ENCODE measurements at regions not wholly inside any gene's neighbourhood (a gene's known extent, or its start where the extent isn't known, plus 50 kb on each side); places are given as distances from the start of the nearest gene placed in this dataset.

DNA sequence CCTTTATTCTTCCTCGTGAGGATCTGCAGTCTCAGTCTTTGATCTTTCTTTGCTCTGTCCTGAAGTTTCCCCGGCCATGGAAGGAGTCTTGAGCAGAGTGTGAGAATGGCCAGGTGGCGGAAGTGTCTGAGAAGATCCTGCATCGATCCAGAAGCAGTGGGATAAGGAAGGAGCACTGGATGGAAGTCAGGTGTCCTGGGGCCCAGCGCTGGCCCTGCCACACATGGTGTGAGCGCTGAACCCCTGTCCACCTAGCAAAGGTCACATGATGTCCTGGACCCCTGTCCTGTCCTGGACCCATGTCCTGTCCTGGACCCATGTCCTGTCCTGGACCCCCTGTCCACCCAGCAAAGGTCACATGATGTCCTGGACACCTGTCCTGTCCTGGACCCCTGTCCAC lies 111.8 kb upstream of the MED13L start:
- H3K9me3 ChIP-seq (ENCODE audit: control insufficient read depth, insufficient read depth, low read length) = peaks cover 9% of the 10 kb centered on the region; the same call in 1 of the 2 replicates
- TF ChIP-seq, protein P1, sequence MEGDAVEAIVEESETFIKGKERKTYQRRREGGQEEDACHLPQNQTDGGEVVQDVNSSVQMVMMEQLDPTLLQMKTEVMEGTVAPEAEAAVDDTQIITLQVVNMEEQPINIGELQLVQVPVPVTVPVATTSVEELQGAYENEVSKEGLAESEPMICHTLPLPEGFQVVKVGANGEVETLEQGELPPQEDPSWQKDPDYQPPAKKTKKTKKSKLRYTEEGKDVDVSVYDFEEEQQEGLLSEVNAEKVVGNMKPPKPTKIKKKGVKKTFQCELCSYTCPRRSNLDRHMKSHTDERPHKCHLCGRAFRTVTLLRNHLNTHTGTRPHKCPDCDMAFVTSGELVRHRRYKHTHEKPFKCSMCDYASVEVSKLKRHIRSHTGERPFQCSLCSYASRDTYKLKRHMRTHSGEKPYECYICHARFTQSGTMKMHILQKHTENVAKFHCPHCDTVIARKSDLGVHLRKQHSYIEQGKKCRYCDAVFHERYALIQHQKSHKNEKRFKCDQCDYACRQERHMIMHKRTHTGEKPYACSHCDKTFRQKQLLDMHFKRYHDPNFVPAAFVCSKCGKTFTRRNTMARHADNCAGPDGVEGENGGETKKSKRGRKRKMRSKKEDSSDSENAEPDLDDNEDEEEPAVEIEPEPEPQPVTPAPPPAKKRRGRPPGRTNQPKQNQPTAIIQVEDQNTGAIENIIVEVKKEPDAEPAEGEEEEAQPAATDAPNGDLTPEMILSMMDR (IDR thresholded peaks at IDR 0.05; ENCODE audit: low read depth, low read length) = no peak
- ChIA-PET POLR2A (interaction anchor here (0.9 kb wide), 1 partner anchor 45 kb away, joined by 3 read pairs; no protein-coding TSS in a partner anchor), CTCF (interaction anchor here (1.3 to 1.7 kb wide), 2 partner anchors 17 to 211 kb away, joined by 4 read pairs; no protein-coding TSS in a partner anchor)
- H3K27ac ChIP-seq (ENCODE audit: low read depth, low read length) = peak overlapping the region; percentile 53
- no peaks in the 10 kb centered on the region for H3K27me3 ChIP-seq (ENCODE audit: control insufficient read depth, insufficient read depth, low read length)
- no peak overlapping the region for H3K4me3 ChIP-seq (ENCODE audit: low read depth, low read length)
- no peak for DNase-seq (ENCODE audit: low read depth, low spot score)

DNA sequence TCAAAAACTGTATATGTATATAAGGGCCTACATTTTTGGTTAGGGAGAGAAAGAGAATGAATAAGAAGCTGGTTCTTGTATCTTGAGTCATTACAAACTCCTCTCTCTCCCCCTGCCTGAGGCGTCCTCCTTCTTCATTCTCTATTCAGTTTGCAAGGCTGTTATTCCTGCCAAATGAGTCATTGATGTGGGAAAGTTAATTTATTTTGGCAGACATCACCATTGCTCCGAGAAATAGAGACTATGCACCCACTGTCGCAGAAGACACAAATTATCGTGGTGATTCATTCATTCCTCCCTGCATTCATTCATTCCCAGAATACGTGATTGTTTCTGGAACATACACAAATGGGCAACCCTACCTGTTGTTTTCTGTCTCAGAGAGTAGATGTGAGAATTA lies 112.5 kb upstream of the MED13L start:
- Histone ChIP-seq H3K27ac (ENCODE audit: low read depth, low read length) (peak overlapping the region; percentile 53), H3K27me3 (ENCODE audit: control insufficient read depth, insufficient read depth, low read length) (no peaks in the 10 kb centered on the region), H3K4me3 (ENCODE audit: low read depth, low read length) (no peak overlapping the region), H3K9me3 (ENCODE audit: control insufficient read depth, insufficient read depth, low read length) (peaks cover 9% of the 10 kb centered on the region; the same call in 1 of the 2 replicates)
- ChIA-PET CTCF (interaction anchor here (1.3 to 1.7 kb wide), 2 partner anchors 17 to 211 kb away, joined by 4 read pairs; no protein-coding TSS in a partner anchor), POLR2A (interaction anchor here (0.6 to 0.9 kb wide), 2 partner anchors 45 to 230 kb away, joined by 3 to 4 read pairs; no protein-coding TSS in a partner anchor)
- TF ChIP-seq, protein P1 (IDR thresholded peaks at IDR 0.05; ENCODE audit: low read depth, low read length) = 0 out of 2 replicates have a peak, but pooled peaks have one; percentile 9
- peak; percentile 85 for DNase-seq (ENCODE audit: low read depth, low spot score)

DNA sequence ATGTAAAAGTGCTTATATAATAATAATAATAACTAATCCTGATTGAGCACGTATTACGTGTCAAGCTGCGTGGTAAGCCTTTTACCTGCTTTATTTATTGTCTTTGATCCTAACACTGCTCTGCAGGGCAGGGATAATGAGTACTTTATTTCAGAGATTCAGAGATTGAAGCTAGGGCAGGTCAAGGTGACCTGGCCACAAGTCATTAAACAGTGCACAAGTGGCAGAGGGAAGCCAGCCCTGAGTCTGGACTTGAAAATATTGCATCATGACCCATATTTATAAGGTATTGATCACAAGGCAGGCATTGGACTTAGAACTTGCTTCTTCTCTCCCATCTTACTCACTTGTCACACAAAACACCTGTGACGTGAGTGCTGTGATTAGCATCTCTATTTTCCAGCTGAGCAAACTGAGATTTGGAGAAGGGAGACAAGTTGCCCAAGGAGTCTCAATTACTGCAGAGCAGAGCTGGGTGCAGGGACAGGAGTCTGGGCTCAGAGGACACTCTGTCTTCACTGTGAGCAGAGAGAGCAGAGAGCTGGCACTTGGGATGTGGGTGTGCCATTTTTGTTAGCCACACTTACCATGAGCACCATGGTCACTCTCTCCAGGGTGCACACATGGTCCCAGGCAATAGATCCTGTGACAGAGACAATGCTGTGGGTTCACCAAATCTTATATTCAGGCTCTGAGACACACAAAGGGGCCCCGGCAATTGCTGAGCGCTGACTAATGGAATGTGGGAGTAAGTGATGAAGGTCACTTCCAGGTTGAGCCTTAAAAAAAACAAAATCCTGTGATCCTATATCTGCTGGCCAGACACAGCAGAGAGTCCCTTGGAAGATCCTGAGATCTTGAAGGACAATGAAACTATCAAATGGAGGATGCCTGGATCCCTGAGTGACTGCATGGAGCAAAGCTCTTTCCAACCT lies 113.2 kb upstream of the MED13L start:
- POLR2A ChIA-PET = interaction anchor here (0.6 kb wide), 1 partner anchor 230 kb away, joined by 4 read pairs; no protein-coding TSS in a partner anchor
- Histone ChIP-seq H3K4me3 (ENCODE audit: low read depth, low read length) (no peak overlapping the region), H3K27ac (ENCODE audit: low read depth, low read length) (no peak overlapping the region)

DNA sequence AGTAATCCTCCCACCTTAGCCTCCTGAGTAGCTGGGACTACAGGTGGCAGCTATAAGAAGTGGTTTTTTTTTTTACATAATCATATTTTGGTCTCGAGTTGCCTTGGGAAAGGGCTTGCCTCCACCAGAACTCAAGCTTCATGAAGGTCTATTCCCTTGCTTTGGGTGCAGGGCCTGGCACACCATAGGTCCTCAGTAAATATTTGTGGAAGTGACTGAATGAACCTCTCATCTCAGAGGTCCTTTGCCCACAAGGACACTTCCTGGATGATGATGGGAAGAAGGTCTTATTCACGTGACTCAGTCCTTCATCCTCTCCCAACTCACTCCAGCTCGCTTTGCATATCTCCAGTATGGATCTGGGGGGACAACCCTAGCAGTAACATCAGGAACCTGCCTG lies 114.0 kb upstream of the MED13L start:
- Histone ChIP-seq H3K9me3 (ENCODE audit: control insufficient read depth, insufficient read depth, low read length) (peaks cover 9% of the 10 kb centered on the region; the same call in 1 of the 2 replicates), H3K27me3 (ENCODE audit: control insufficient read depth, insufficient read depth, low read length) (no peaks in the 10 kb centered on the region), H3K4me3 (ENCODE audit: low read depth, low read length) (no peak overlapping the region), H3K27ac (ENCODE audit: low read depth, low read length) (no peak overlapping the region)
- POLR2A ChIA-PET = no interaction called here
- no peak for DNase-seq (ENCODE audit: low read depth, low spot score)
- CTCF ChIA-PET = no interaction called here
- TF ChIP-seq, protein P1 (IDR thresholded peaks at IDR 0.05; ENCODE audit: low read depth, low read length) = no peak

More for the DNA sequence above, 113.2 kb upstream of the MED13L start:
- Histone ChIP-seq H3K9me3 (ENCODE audit: control insufficient read depth, insufficient read depth, low read length) (peaks cover 9% of the 10 kb centered on the region; the same call in 1 of the 2 replicates), H3K27me3 (ENCODE audit: control insufficient read depth, insufficient read depth, low read length) (no peaks in the 10 kb centered on the region)
- CTCF ChIA-PET = interaction anchor here (1.3 to 1.7 kb wide), 2 partner anchors 16 to 210 kb away, joined by 4 read pairs; no protein-coding TSS in a partner anchor
- no peak for DNase-seq (ENCODE audit: low read depth, low spot score)
- TF ChIP-seq, protein P1 (IDR thresholded peaks at IDR 0.05; ENCODE audit: low read depth, low read length) = no peak

Data from AG04450 (cell line).